Keratinocyte (primary cell): ENCODE measurements at regions not wholly inside any gene's neighbourhood (a gene's known extent, or its start where the extent isn't known, plus 50 kb on each side); places are given as distances from the start of the nearest gene placed in this dataset.

Experiments used
- DNase-seq: peaks from one replicate; pipeline ENCODE4 v3.0.0-alpha.2; 2011; ENCODE audit warnings: low read depth, missing footprints, low spot score
- FAIRE-seq: peaks from 2 replicates; lab custom pipeline; 2011; peaks lifted over from hg19 to GRCh38; lab: Jason Lieb, UNC
- H2AFZ ChIP-seq: 2 replicates; pipeline ENCODE4 v1.6.0; 2012; ENCODE audit warnings: low read length, control low read depth, inconsistent platforms; ENCODE audit not compliant: control insufficient read depth
- H3K27ac ChIP-seq: 2 replicates; pipeline ENCODE4 v1.5.1; 2011; ENCODE audit warnings: low read length; ENCODE audit not compliant: control insufficient read depth, insufficient read depth
- H3K27me3 ChIP-seq: 3 replicates; pipeline ENCODE4 v1.6.0; 2011; ENCODE audit warnings: low read length; ENCODE audit not compliant: control insufficient read depth, insufficient read depth; ENCODE audit errors: extremely low read depth
- H3K36me3 ChIP-seq, 2 experiments: 2 replicates in 1 of 2; 3 replicates in 1 of 2; pipeline ENCODE4 v1.5.1; 2011; ENCODE audit warnings: low read length in 2 of 2, mild to moderate bottlenecking in 1 of 2; ENCODE audit not compliant: control insufficient read depth in 2 of 2, insufficient read depth in 2 of 2; ENCODE audit errors: extremely low read depth in 1 of 2
- H3K4me1 ChIP-seq: 3 replicates; pipeline ENCODE4 v1.5.1; 2011; ENCODE audit warnings: low read length; ENCODE audit not compliant: control insufficient read depth, insufficient read depth; ENCODE audit errors: extremely low read depth
- H3K4me2 ChIP-seq: 3 replicates; pipeline ENCODE4 v1.6.0; 2011; ENCODE audit warnings: low read depth, low read length; ENCODE audit not compliant: control insufficient read depth, insufficient read depth; ENCODE audit errors: extremely low read depth
- H3K4me3 ChIP-seq, 3 experiments: fragments of 200-600 bp in 1 of 3; sonication (generic) in 1 of 3; 2 replicates in 2 of 3; 3 replicates in 1 of 3; pipeline ENCODE4 v1.5.1; 2011 to 2016; ENCODE audit warnings: low read length in 3 of 3, mild to moderate bottlenecking in 3 of 3, control low read depth in 2 of 3, inconsistent platforms in 1 of 3, low read depth in 1 of 3, mixed read lengths in 1 of 3, mixed run types in 1 of 3, moderate library complexity in 1 of 3; ENCODE audit not compliant: control insufficient read depth in 2 of 3, insufficient read depth in 2 of 3; ENCODE audit errors: extremely low read depth in 1 of 3
- H3K79me2 ChIP-seq: 2 replicates; pipeline ENCODE4 v1.6.0; 2012; ENCODE audit warnings: low read length; ENCODE audit not compliant: control insufficient read depth, insufficient read depth
- H3K9ac ChIP-seq: 3 replicates; pipeline ENCODE4 v1.6.0; 2011; ENCODE audit warnings: low read length; ENCODE audit not compliant: control insufficient read depth, insufficient read depth; ENCODE audit errors: extremely low read depth
- H3K9me1 ChIP-seq: 3 replicates; pipeline ENCODE4 v1.6.0; 2011; ENCODE audit warnings: low read length; ENCODE audit not compliant: control insufficient read depth, insufficient read depth; ENCODE audit errors: extremely low read depth
- H3K9me3 ChIP-seq: 2 replicates; pipeline ENCODE4 v1.5.1; 2012; ENCODE audit warnings: low read depth, low read length; ENCODE audit not compliant: control insufficient read depth
- H4K20me1 ChIP-seq: 3 replicates; pipeline ENCODE4 v1.6.0; 2011; ENCODE audit warnings: low read length; ENCODE audit not compliant: control insufficient read depth, insufficient read depth; ENCODE audit errors: extremely low read depth
- CTCF ChIP-seq, 3 experiments: IDR thresholded peaks in 1 of 3; conservative IDR thresholded peaks in 1 of 3; optimal IDR thresholded peaks in 1 of 3; 2 replicates in 2 of 3; 3 replicates in 1 of 3; pipeline versions ENCODE3 to v1.5.1; 2011; ENCODE audit warnings: low read length in 3 of 3, mild to moderate bottlenecking in 3 of 3, moderate library complexity in 2 of 3, control low read depth in 1 of 3, inconsistent platforms in 1 of 3; ENCODE audit not compliant: insufficient read depth in 2 of 3; ENCODE audit errors: extremely low read depth in 1 of 3
- EZH2 ChIP-seq: IDR thresholded peaks from one replicate; pipeline ENCODE4 v1.6.1; 2012; ENCODE audit warnings: inconsistent platforms, mild to moderate bottlenecking, low read length, moderate library complexity
- dilution Hi-C: fragments of 300-500 bp; cut with MboI; formaldehyde crosslinking; loops from one replicate; pipeline ENCODE4 v1.7.0; 2020; ENCODE audit warnings: low sequenced_read_pairs; ENCODE audit not compliant: extremely low pct_ligation_motif_present

- no peak overlapping the region for H3K4me3 ChIP-seq
- dilution Hi-C loops = no loop called here
- no peaks in the 10 kb centered on the region for H3K27me3 ChIP-seq
These were observed 860.6 kb downstream of the STIM2 start for GRCh38 chr4:27721193-27721592.

DNA sequence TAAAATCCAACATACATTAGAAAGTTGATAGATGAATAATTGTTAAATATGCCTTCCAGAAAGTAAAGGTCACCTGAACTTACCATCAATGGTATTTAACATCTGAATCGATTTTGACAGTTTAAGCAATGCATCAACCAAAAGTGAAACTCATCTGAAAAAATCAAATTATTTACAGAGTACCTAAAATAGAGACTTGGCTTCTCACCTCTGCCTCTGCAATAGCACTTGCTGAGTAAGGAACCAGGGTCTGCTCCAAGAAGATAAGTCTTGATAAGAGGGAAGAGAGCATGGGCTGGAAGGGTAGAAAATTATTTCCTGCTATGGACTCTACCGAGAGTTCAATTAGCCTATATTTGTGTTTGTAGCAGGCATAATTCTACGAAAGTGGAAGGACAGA, 868.3 kb downstream of the STIM2 start:
- no peak for DNase-seq
- no peak for FAIRE-seq

More at GRCh38 chr4:27721193-27721592, 860.6 kb downstream of the STIM2 start:
- H4K20me1 ChIP-seq = no peaks in the 10 kb centered on the region
- H3K9me3 ChIP-seq = no peaks in the 10 kb centered on the region
- H3K79me2 ChIP-seq = no peaks in the 10 kb centered on the region
- no peak overlapping the region for H3K9ac ChIP-seq
- H3K27ac ChIP-seq = no peak overlapping the region
- no peaks in the 10 kb centered on the region for H3K4me1 ChIP-seq
- H3K36me3 ChIP-seq = no peaks in the 10 kb centered on the region
- no peaks in the 10 kb centered on the region for H3K9me1 ChIP-seq
- DNase-seq (no peak), FAIRE-seq (no peak)
- no peak overlapping the region for H3K4me2 ChIP-seq
- TF ChIP-seq CTCF (optimal IDR thresholded peaks at IDR 0.05 in 1 of 3, IDR thresholded peaks at IDR 0.05 in 1 of 3, conservative IDR thresholded peaks at IDR 0.05 in 1 of 3; ENCODE audit: extremely low read depth in 1 of 3, insufficient read depth in 2 of 3, low read length in 3 of 3) (no peak), EZH2 (no peak)
- no peak overlapping the region for H2AFZ ChIP-seq

More for the DNA sequence above, 868.3 kb downstream of the STIM2 start:
- Histone ChIP-seq H3K4me1 (no peaks in the 10 kb centered on the region), H4K20me1 (no peaks in the 10 kb centered on the region), H3K4me2 (no peak overlapping the region), H3K9ac (no peak overlapping the region), H3K4me3 (no peak overlapping the region), H3K36me3 (no peaks in the 10 kb centered on the region), H3K9me1 (no peaks in the 10 kb centered on the region), H3K79me2 (no peaks in the 10 kb centered on the region), H2AFZ (no peak overlapping the region), H3K27me3 (no peaks in the 10 kb centered on the region), H3K9me3 (no peaks in the 10 kb centered on the region), H3K27ac (no peak overlapping the region)
- dilution Hi-C loops = no loop called here
- TF ChIP-seq EZH2 (no peak), CTCF (optimal IDR thresholded peaks at IDR 0.05 in 1 of 3, IDR thresholded peaks at IDR 0.05 in 1 of 3, conservative IDR thresholded peaks at IDR 0.05 in 1 of 3; ENCODE audit: extremely low read depth in 1 of 3, insufficient read depth in 2 of 3, low read length in 3 of 3) (no peak)
